ENCODE measurements at regions not wholly inside any gene's neighbourhood (a gene's known extent, or its start where the extent isn't known, plus 50 kb on each side); places are given as distances from the start of the nearest gene placed in this dataset.
"Not testable (repeated sequence)": the region's sequence is repeated elsewhere in the genome, so short reads cannot be mapped to it uniquely, and the experiment has no call there.

DNA sequence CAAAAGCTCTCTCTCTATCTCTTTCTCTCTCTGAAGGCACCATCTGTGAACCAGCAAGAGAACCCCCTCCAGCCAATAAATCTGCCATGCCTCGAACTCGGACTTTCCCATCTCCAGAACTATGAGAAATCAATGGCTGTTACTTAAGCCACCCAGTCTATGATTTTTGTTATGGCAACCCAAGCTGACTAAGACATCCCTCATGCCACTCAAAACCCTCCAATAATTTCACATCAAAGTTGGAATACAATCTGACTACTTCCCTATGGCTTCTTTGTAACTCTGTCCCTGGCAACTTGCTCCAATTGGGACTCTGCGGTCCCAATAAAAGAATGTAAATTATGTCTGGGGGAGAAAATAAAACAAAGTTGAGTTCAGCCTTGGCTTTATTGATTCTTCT, 265.7 kb downstream of the SHOX start:
- DNase-seq (ENCODE audit: low spot score), result no peak

DNA sequence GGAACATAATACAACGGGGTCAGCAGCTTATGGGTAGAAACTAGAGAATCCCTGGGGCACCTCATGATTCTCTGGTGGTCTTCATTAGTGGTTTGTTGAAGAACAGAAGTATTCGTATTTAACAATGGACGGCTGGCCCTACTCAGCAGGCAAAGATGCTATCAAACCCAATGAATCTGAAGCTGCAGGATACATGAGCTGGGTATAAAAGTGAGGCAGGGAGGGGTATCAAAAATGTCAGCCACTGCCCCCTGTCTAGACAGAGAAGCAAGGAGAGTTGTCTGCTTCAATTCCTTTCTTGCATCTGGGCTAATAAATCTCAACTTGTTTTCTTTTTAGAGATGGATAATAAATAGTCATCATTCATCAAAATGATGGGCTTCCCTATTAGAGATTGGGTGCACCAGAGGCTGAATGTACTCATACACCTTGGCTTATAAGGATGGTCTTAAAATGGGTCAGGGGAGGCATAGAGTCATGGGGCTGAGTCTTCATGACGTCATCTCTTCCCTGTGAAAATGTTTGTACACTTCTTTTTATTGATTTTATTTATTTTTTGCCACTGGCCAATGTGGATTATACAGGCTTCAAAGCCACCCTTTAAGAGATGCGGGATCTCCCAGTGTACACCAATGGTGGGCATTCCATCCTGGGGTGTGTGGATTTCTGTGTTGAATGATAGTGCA, 259.5 kb downstream of the SHOX start:
- no peak for DNase-seq (ENCODE audit: low spot score)

DNA sequence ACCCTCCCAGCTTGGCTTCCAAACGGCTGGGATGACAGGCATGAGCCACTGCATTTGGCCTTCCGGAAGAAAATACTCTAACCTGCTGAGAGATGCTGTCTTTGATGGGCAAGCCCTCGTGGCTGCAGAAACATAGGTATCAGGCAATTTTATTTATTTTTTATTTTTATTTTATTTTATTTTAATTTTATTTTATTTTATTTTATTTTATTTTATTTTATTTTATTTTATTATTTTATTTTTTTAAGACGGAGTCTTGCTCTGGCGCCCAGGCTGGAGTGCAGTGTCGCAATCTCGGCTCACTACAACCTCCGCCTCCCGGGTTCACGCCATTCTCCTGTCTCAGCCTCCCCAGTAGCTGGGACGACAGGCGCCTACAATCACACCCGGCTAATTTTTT, 257.1 kb downstream of the SHOX start:
- DNase-seq (ENCODE audit: low spot score), result not testable (repeated sequence)

DNA sequence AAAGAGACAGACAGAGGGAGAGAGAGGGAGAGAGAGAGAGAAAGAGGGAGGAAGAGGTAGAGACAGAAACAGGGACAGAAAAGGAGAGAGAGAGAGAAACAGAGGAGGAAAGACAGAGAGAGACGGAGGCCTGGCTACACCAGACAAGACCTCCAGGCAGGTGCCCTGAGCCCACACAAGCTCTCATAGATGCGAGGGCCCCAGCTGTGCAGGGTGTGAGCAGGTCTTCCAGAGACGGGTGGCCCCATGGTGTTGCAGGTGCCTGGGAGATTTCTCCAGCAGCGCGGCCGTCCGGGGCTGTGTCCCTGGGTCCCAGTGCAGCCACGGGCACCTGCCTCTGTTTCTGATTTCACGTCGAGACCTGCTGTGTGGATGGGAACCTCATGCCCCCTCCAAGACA, 253.0 kb downstream of the SHOX start:
- DNase-seq (ENCODE audit: low spot score), result no peak

DNA sequence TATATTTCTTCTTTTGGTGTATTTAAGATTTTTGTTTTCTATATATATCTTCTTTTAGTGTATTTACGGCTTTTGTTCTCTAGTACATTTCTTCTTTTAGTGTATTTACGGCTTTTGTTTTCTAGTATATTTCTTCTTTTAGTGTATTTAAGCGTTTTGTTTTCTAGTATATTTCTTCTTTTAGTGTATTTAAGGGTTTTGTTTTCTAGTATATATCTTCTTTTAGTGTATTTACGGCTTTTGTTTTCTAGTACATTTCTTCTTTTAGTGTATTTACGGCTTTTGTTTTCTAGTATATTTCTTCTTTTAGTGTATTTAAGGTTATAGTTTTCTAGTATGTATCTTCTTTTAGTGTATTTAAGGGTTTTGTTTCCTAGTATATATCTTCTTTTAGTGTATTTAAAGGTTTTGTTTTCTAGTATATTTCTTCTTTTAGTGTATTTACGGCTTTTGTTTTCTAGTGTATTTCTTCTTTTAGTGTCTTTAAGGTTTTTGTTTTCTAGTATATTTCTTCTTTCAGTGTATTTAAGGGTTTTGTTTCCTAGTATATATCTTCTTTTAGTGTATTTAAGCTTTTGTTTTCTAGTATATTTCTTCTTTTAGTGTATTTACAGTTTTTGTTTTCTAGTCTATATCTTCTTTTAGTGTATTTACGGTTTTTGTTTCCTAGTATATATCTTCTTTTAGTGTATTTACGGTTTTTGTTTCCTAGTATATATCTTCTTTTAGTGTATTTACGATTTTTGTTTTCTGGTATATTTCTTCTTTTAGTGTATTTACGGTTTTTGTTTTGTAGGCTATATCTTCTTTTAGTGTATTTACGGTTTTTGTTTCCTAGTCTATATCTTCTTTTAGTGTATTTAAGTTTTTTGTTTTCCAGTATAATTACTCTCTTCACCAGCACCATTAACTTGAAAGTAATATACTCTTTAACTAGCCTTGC, 249.4 kb downstream of the SHOX start:
- not testable (repeated sequence) for DNase-seq (ENCODE audit: low spot score)

DNA sequence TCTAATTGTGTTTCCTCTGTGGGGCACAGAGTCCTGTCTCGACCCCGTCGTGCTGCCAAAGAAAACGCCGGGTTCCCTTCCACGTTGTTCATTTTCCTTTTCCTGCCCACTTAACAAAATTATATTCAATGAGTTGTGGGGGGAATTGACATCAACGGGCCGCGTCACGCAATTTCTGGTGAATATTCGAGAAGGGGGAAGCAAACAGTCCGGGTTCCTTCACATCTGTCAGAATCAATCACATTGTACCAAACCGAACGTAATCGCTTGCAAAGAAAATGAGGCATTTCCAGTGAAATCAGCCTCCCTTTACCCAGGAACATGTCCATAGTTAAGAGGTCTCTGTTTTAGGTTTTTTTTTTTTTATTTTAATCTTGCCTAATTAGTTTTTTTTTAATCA, 243.5 kb downstream of the SHOX start:
- no peak for DNase-seq (ENCODE audit: low spot score)

DNA sequence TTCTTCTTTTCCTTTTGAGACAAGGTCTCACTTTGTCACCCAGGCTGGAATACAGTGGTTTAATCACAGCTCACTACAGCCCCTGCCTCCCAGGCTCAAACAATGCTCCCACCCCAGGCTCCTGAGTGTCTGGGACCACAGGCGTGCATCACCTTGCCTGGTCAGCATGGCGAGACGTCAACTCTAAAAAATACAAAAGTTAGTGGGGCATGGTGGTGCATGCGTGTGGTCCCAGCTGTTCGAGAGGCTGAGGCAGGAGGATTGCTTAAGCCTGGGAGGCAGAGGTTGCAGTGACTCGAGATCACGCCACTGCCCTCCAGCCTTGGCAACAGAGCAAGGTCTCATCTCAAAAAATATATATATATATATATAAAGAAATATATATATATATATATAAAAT, 242.4 kb downstream of the SHOX start:
- no peak for DNase-seq (ENCODE audit: low spot score)

DNA sequence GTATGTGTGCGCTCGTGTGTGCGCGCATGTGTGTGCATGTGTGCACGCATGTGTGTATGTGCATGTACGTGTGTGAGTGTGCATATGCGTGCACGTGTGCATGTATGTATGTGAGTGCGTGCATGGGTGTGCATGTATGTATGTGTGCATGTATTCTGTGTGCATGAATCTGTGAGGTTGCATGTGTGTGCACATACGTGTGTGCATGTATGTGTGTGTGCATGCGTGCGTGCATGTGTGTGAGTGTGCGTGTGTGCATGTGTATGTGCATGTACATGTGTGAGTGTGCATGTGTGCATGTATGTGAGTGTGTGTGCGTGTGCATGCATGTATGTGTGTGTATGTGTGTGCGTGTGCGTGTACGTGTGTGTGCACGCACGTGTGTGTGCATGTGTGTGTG, 241.5 kb downstream of the SHOX start:
- no peak for DNase-seq (ENCODE audit: low spot score)

DNA sequence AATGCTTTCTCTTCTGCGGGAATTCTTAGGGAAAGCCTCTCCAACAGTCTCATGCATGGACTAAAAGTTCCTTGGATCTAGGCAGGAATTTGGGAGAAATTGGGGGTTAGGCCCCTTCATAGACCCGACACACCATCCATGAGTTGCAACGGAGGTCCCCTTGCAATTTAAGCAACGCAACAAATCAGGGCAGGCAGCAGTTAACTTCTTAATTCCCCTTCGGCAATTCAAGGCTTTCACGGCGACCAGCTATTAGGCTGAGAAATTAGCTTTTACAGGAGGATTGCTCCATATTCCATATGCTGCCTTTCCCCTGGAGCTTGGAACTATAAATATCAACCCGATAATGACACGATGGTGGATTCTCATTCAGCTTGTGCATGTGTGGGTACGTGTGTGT, 241.0 kb downstream of the SHOX start:
- no peak for DNase-seq (ENCODE audit: low spot score)

DNA sequence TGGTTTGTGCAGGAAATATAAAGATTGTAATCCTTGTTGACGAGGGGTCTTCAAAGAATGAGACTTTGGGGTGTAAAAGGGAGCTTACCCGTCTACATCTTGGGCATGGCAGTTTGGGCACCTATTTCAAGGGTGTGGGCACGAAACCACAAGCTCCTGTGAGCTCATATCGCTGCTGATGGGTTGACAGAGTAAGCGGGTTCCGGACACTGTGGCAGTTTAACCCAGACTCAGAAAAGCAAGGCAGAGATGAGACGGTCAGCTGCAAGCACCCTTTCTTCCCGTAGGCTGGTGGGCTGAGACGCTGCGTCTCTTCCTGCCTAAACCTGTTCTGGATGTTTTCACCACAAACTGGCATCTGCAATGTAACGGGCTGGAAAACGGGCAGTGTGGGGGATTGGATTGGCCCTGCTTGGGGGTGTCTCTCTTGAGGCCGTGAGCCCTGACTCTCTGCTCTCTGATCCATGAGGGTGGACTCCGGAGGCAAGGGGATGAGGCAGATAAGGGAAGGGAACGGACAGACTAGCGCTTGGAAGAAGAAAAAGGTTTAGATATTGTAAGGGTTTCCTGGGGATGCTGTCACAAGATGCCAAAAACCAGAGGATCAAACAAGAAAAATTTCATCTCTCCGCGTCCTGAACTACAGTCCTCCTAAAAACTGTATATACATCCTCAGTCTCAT, 237.5 kb downstream of the SHOX start:
- no peak for DNase-seq (ENCODE audit: low spot score)

DNA sequence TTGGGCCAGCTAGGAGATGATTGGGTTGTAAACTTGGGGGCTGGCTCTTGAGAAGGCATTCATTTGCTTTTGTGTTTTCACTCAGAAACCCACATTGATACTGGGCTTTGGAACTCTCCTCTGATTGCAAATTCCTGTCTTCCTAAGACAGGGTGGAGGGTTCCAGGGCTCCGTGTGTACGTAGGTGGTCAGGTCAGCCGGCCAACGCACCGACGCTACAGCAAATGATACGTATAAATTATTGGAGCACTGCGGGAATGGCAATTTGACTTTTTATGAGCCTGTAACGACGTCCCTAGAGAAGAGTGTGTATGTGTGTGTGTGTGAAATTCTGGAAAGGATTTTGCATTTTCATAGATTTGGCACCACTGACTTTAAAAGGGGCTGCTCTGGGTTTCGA, 236.9 kb downstream of the SHOX start:
- no peak for DNase-seq (ENCODE audit: low spot score)

DNA sequence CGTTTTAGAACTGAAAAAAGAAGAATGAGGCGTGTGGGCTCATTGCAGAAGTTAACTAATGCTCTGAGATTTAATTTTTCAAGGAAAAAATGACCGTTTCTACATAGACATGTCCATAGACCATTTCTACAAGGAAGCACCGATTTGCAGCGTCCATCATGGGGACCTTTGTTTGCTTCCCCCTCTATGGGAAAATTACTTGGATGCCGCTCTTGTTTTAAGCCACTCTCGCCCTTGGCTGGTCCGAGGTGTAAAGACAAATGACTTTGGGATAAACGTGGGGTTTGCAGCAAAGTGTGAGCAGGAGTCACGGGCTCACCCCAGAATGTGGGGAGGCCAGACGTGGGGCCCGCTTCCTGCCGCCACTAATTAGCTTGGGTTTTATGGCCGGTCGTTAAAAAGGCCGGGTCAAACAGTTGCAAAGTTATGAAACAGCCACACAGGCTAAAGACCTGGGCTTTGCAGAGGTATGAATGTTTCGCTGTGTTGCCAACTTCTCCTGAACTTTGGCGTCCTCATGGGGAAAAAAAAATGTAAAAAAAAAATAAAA, 235.9 kb downstream of the SHOX start:
- no peak for DNase-seq (ENCODE audit: low spot score)

DNA sequence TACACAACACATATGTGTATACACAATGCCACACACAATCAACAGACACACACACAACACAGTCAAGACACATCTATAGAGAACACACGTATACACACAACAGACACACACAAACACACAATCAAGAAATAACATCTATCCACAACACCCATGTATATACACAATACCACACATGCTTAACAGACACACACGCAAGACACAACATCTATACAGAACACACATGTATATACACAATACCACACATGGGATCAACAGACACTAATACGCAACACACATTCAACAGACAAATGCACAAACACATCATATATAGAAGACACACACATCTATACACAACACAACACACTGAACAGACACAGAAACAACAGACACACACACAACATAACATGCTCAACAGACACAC, 234.8 kb downstream of the SHOX start:
- no peak for DNase-seq (ENCODE audit: low spot score)

DNA sequence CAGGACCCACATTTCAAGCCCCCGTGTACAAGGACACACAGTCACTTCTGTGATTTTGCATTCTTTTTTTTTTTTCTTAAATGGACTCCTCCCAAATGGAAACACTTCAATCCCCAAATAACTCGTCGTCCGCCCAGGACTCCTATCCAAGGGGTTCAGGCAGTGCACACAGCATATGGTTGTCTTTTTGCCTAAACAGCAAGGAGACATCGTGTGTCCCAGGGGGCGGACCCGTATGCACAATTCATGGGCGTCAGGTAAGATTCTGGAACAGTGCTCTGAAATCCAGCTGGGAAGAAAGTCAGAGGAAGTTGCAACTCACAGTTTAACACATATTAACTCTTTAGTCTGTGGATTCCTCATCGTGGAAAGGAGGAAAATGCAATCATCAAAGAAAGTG, 231.3 kb downstream of the SHOX start:
- DNase-seq (ENCODE audit: low spot score), result no peak

DNA sequence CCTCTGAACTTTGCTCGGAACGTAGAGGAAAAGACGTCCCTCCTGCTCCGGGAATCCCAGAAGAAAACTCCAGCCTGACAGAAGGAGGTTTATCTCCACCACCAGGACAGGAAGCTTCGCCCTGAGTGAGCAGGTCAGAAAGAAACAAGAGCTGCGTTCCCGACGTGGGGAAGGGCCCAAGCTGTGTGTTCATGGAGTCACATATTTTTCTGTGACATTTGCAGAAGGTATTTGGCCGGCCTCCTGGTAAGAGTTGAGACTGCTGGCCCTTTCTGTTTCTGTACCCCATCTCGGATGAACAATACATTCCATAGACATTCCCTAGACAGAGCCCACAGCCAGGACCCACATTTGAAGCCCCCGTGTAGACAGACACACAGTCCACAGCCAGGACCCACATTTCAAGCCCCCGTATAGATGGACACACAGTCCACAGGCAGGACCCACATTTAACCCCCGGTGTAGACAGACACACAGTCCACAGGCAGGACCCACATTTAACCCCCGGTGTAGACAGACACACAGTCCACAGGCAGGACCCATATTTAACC, 230.8 kb downstream of the SHOX start:
- DNase-seq (ENCODE audit: low spot score), result no peak

DNA sequence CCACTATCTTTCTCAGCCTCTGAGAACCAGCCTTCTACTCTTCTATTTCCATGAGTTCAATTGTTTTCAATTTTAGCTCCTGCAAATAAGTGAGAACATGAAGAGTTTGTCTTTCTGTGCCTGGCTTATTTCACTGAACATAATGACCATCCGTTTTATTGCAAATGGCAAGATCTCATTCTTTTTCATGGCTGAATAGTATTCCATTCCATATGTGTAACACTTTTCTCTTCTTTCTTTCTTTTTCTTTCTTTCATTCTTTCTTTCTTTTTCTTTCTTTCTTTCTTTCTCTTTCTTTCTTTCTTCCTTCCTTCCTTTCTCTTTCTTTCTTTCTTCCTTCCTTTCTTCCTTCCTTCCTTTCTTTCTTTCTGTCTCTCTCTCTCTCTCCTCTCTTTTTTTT, 228.7 kb downstream of the SHOX start:
- no peak for DNase-seq (ENCODE audit: low spot score)

DNA sequence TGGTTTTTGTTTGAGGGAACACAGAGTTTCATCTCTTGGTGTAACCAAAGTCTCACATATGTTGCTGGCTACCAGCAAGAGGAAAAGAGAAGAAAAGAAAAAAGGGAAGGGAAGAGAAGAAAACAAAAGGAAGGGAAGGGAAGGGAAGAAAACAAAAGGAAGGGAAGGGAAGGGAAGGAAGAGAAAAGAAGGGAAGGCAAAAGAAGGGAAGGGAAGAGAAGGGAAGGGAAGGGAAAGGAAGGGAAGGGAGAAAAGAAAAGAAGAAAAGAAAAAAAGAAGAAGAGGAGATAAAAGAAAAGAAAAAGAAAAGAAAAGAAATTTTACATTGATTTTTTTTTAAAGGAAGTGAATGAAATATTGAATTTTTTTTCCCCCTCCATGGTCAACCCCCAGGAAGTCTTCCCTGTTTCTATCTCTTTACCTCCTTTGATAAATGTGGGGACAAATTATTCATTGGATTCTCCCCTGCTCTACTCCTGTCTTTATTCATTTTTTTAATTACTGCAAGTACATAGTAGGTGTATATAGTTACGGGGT, 228.0 kb downstream of the SHOX start:
- DNase-seq (ENCODE audit: low spot score), result no peak

DNA sequence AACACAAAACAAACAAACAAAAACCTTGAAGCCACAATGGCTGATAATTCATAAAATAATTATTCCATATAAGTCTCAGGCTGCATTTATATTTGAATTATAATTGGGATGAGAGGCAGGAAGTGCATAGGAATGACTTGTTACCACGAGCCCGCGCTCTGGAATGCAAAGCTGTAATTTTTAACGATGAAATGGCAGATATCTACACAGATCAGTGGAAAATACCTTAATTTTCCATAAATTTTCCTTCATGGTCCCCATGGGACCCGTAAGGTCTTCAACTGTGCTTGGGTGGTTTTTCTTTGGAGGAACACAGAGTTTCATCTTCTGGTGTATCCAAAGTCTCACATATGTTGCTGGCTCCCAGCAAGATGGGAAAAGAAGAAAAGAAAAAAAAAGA, 226.8 kb downstream of the SHOX start:
- no peak for DNase-seq (ENCODE audit: low spot score)

DNA sequence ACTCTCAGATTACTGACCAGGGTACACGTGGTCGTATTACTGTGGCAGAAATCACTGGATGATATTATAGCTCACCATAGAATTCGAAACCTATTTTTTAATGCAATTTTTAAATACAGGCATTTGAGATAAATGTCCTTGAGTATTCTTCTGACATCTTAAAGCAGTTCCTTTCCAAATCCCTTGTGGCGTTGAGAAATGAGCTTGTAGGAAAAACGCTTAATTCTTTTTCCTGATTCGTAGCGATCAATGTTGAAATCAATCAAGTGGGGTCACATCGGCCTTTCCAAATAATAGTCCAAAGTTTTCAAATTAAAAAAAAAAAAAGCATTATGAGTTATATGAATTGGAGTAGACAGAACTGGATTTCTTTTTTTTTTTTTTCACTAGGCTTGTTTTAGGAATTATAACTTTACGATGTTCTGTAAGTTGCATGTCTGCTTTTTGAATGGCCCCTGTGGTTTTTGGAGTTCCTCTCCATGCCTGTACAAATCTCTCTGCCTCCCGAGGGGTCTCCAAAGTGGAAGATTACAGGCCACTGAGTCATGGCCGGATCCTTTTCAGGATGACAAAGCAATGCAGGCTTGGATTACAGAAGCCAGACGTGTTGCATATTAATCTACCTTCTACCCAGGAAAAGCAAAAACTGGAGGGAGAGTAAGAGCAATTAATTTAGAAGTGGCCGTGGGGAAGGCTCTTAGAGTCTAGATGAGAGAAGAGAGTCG, 226.1 kb downstream of the SHOX start:
- DNase-seq (ENCODE audit: low spot score), result no peak

DNA sequence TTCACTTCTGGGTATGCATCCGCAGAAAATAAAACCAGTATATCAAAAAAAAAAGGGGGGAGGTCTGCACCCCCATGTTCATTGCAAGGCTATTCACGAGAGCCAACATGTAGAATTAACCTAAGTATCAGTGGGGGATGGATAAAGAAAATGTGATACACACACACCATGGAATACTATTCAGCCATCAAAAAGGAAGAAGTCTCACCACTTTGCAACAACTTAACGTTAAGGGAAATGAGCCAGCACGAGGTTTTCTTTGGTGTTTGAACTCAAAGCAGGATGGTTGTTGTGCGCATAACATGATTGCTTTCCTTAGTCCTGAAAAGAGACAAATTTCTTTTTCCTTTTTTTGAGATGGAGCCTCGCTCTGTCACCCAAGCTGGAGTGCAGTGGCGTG, 222.7 kb downstream of the SHOX start:
- DNase-seq (ENCODE audit: low spot score), result no peak

DNA sequence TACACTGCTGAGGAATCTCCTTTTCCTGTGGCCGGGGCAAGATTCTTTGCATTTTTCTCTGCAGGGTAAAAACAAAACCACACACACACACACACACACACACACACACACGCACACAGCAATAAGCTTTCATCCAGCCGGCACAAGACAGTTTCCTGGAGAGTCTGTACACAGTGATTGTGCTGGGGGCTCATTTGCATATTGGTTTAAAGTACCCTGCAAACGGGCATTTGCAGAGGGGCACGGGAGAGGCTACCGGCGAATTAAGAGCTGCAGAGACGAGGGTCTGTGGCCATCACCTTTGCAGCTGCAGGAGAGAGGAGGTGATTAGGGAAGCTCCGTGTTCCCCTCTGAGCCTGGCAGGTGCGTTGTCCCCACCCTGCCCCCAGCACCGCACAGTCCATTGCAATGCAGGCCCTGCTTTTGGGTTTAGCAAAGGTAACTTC, 219.9 kb downstream of the SHOX start:
- no peak for DNase-seq (ENCODE audit: low spot score)

All from pons (tissue), 1 donor.